T follicular helper cell (primary cell): ENCODE measurements at regions not wholly inside any gene's neighbourhood (a gene's known extent, or its start where the extent isn't known, plus 50 kb on each side); places are given as distances from the start of the nearest gene placed in this dataset.

Experiments
- DNase-seq: peaks from one replicate; pipeline ENCODE4 v3.0.0-alpha.2; 2020; ENCODE audit warnings: low read depth

- no peak for DNase-seq
Measured at GRCh38 chr19:28221736-28222135, 991.2 kb downstream of the UQCRFS1 start.

- no peak for DNase-seq
Measured at GRCh38 chr19:28218728-28219127, 994.2 kb downstream of the UQCRFS1 start.

GRCh38 chr19:28217022-28217421 lies 995.9 kb downstream of the UQCRFS1 start:
- no peak for DNase-seq

GRCh38 chr19:28213470-28214082 lies 999.4 kb downstream of the UQCRFS1 start:
- no peak for DNase-seq

GRCh38 chr19:28210886-28211285 lies 1002.1 kb downstream of the UQCRFS1 start:
- no peak for DNase-seq

- DNase-seq = no peak
Measured at GRCh38 chr19:28208745-28209144, 1004.2 kb downstream of the UQCRFS1 start.

GRCh38 chr19:28207244-28207643 lies 1005.7 kb downstream of the UQCRFS1 start:
- DNase-seq = no peak

GRCh38 chr19:28201462-28201943 lies 1011.4 kb downstream of the UQCRFS1 start:
- no peak for DNase-seq

- no peak for DNase-seq
Measured at GRCh38 chr19:28199323-28199722, 1013.6 kb downstream of the UQCRFS1 start.

- DNase-seq = no peak
Measured at GRCh38 chr19:28196961-28197360, 1016.0 kb downstream of the UQCRFS1 start.

GRCh38 chr19:28196101-28196500 lies 1016.9 kb downstream of the UQCRFS1 start:
- DNase-seq = no peak

- DNase-seq = no peak
Measured at GRCh38 chr19:28185646-28186045, 1027.3 kb downstream of the UQCRFS1 start.

- no peak for DNase-seq
Measured at GRCh38 chr19:28184997-28185396, 1028.0 kb downstream of the UQCRFS1 start.

GRCh38 chr19:28176193-28176592 lies 1036.8 kb downstream of the UQCRFS1 start:
- no peak for DNase-seq

- DNase-seq = no peak
Measured at GRCh38 chr19:28171983-28172382, 1041.0 kb downstream of the UQCRFS1 start.

- DNase-seq = no peak
Measured at GRCh38 chr19:28170066-28170465, 1042.9 kb downstream of the UQCRFS1 start.

- DNase-seq = no peak
Measured at GRCh38 chr19:28169168-28169887, 1043.6 kb downstream of the UQCRFS1 start.

- DNase-seq = no peak
Measured at GRCh38 chr19:28168557-28168956, 1044.4 kb downstream of the UQCRFS1 start.

- DNase-seq = no peak
Measured at GRCh38 chr19:28166025-28166424, 1046.9 kb downstream of the UQCRFS1 start.

- no peak for DNase-seq
Measured at GRCh38 chr19:28164214-28164613, 1048.7 kb downstream of the UQCRFS1 start.

- DNase-seq = no peak
Measured at GRCh38 chr19:28159065-28159464, 1053.9 kb downstream of the UQCRFS1 start.

- DNase-seq = no peak
Measured at GRCh38 chr19:28155265-28155664, 1057.7 kb downstream of the UQCRFS1 start.

- DNase-seq = no peak
Measured at GRCh38 chr19:28154077-28154476, 1058.9 kb downstream of the UQCRFS1 start.

GRCh38 chr19:28153123-28153522 lies 1059.8 kb downstream of the UQCRFS1 start:
- no peak for DNase-seq
